ENCODE measurements at regions not wholly inside any gene's neighbourhood (a gene's known extent, or its start where the extent isn't known, plus 50 kb on each side); places are given as distances from the start of the nearest gene placed in this dataset.

- Histone ChIP-seq H3K27me3 (ENCODE audit: control insufficient read depth in 4 of 4, insufficient read depth in 4 of 4, low read length in 3 of 4) (no peaks in the 10 kb centered on the region), H3K9me3 (ENCODE audit: control insufficient read depth in 4 of 4, low read length in 3 of 4) (no peaks in the 10 kb centered on the region), H3K27ac (ENCODE audit: low read depth in 1 of 2, low read length in 2 of 2) (no peak overlapping the region), H3K4me1 (ENCODE audit: control insufficient read depth in 4 of 4, insufficient read depth in 4 of 4, low read length in 3 of 4) (no peaks in the 10 kb centered on the region), H3K4me3 (ENCODE audit: low read depth in 1 of 3, low read length in 3 of 3) (no peak overlapping the region), H3K36me3 (ENCODE audit: control insufficient read depth in 4 of 4, insufficient read depth in 3 of 4, low read depth in 1 of 4, low read length in 3 of 4) (no peaks in the 10 kb centered on the region), H3K9ac (ENCODE audit: low read depth in 1 of 2, low read length in 2 of 2) (no peak overlapping the region)
- DNase-seq (ENCODE audit: low spot score) = no peak
- 67% methylated on average over 4 of the region's 4 CpGs for WGBS
- no peak for TF ChIP-seq ZBTB33 (IDR thresholded peaks at IDR 0.05)
- no peak for TF ChIP-seq YY1 (IDR thresholded peaks at IDR 0.05)
- no peak for TF ChIP-seq JUND (IDR thresholded peaks at IDR 0.05)
- TF ChIP-seq CTCF (IDR thresholded peaks at IDR 0.05; ENCODE audit: low read depth, low read length, missing input control) = no peak
- TF ChIP-seq FOXA1 (IDR thresholded peaks at IDR 0.05) = no peak
- no peak for TF ChIP-seq HNF4G (IDR thresholded peaks at IDR 0.05)
- TF ChIP-seq TAF1 (conservative IDR thresholded peaks at IDR 0.05) = no peak
- no peak for TF ChIP-seq MAX (IDR thresholded peaks at IDR 0.05)
- no peak for TF ChIP-seq REST (IDR thresholded peaks at IDR 0.05)
- no peak for TF ChIP-seq GABPA (IDR thresholded peaks at IDR 0.05 in 1 of 2, conservative IDR thresholded peaks at IDR 0.05 in 1 of 2)
- no peak for TF ChIP-seq SP1 (IDR thresholded peaks at IDR 0.05)
- TF ChIP-seq FOXA2 (IDR thresholded peaks at IDR 0.05) = no peak
- no peak for TF ChIP-seq RAD21 (IDR thresholded peaks at IDR 0.05)
- TF ChIP-seq RXRA (IDR thresholded peaks at IDR 0.05) = no peak
- TF ChIP-seq HNF4A (conservative IDR thresholded peaks at IDR 0.05) = no peak
These were observed 2118.8 kb upstream of the WWC1 start for GRCh38 chr5:166172597-166172996.

- no peak overlapping the region for H3K4me3 ChIP-seq (ENCODE audit: low read depth in 1 of 3, low read length in 3 of 3)
- no peak for DNase-seq (ENCODE audit: low spot score)
- WGBS = 54% methylated on average over 8 of the region's 8 CpGs
- no peaks in the 10 kb centered on the region for H3K36me3 ChIP-seq (ENCODE audit: control insufficient read depth in 4 of 4, insufficient read depth in 3 of 4, low read depth in 1 of 4, low read length in 3 of 4)
- no peaks in the 10 kb centered on the region for H3K4me1 ChIP-seq (ENCODE audit: control insufficient read depth in 4 of 4, insufficient read depth in 4 of 4, low read length in 3 of 4)
- no peak overlapping the region for H3K9ac ChIP-seq (ENCODE audit: low read depth in 1 of 2, low read length in 2 of 2)
- no peaks in the 10 kb centered on the region for H3K9me3 ChIP-seq (ENCODE audit: control insufficient read depth in 4 of 4, low read length in 3 of 4)
- no peak overlapping the region for H3K27ac ChIP-seq (ENCODE audit: low read depth in 1 of 2, low read length in 2 of 2)
- no peaks in the 10 kb centered on the region for H3K27me3 ChIP-seq (ENCODE audit: control insufficient read depth in 4 of 4, insufficient read depth in 4 of 4, low read length in 3 of 4)
- TF ChIP-seq ZBTB33 (IDR thresholded peaks at IDR 0.05) (no peak), SP1 (IDR thresholded peaks at IDR 0.05) (no peak), JUND (IDR thresholded peaks at IDR 0.05) (no peak)
These were observed 2112.9 kb upstream of the WWC1 start for GRCh38 chr5:166178411-166179080.

Data from liver (tissue), 8 donors.